K562 (cell line): ENCODE measurements at regions not wholly inside any gene's neighbourhood (a gene's known extent, or its start where the extent isn't known, plus 50 kb on each side); places are given as distances from the start of the nearest gene placed in this dataset.

Experiments
- ATAC-seq: fragments of 200-7000 bp; cut with Tn5 transposase; 3 replicates; pipeline ENCODE4 v1.9.1; 2020; ENCODE audit warnings: moderate library complexity
- BruUV-seq: library from RNA; stranded (reverse); fragments of 400-500 nt; replicated peaks from 2 replicates; lab custom pipeline; 2021; lab: Mats Ljungman, UMichigan
- CTCF ChIA-PET: fragments of 300-600 bp; formaldehyde crosslinking; extraction: SDS; loops from one replicate; lab custom pipeline; 2021; ENCODE audit warnings: low intra/inter-chr PET ratio; lab: Yijun Ruan, JAX
- POLR2A ChIA-PET: fragments of 300-600, 350-650 bp; sonication (Branson Sonifier 250); formaldehyde crosslinking; extraction: SDS; loops from one replicate; lab custom pipeline; 2021; ENCODE audit warnings: antibody characterized with exemption, inconsistent platforms; lab: Yijun Ruan, JAX
- DNase-seq, 4 experiments: peaks; one replicate each; pipeline versions ENCODE4 v3.0.0 to v3.0.0-alpha.2; 2011 to 2018; ENCODE audit warnings: low spot score in 3 of 4, mixed read lengths in 3 of 4; ENCODE audit errors: extremely low read depth in 1 of 4
- FAIRE-seq: peaks from 2 replicates; lab custom pipeline; 2011; peaks lifted over from hg19 to GRCh38; lab: Jason Lieb, UNC
- H2AFZ ChIP-seq: 2 replicates; pipeline ENCODE4 v1.6.0; 2011; ENCODE audit warnings: low read depth, low read length, control low read depth, inconsistent platforms
- H3K27ac ChIP-seq: fragments of 200-600 bp; 3 replicates; pipeline ENCODE4 v1.8.0; 2011; ENCODE audit warnings: low read depth, mild to moderate bottlenecking, control low read depth, inconsistent platforms, low read length, moderate library complexity, mixed read lengths; ENCODE audit errors: extremely low read depth
- H3K27me3 ChIP-seq, 2 experiments: fragments of 300-600 bp in 1 of 2; 2 replicates in 1 of 2; 3 replicates in 1 of 2; pipeline versions ENCODE4 v1.6.0 to v1.8.0; 2011; ENCODE audit warnings: inconsistent platforms in 2 of 2, low read length in 2 of 2, mild to moderate bottlenecking in 1 of 2, mixed read lengths in 1 of 2, moderate library complexity in 1 of 2; ENCODE audit not compliant: control insufficient read depth in 2 of 2, insufficient read depth in 2 of 2
- H3K36me3 ChIP-seq: fragments of 300-600 bp; 3 replicates; pipeline ENCODE4 v1.8.0; 2011; ENCODE audit warnings: mild to moderate bottlenecking, low read length, inconsistent platforms; ENCODE audit not compliant: control insufficient read depth, insufficient read depth
- H3K4me1 ChIP-seq, 2 experiments: fragments of 200-600 bp in 1 of 2; replicated peaks in 1 of 2; 2 replicates in 1 of 2; 3 replicates in 1 of 2; pipeline versions ENCODE4 v1.5.1 to v1.8.0; 2011; ENCODE audit warnings: inconsistent platforms in 2 of 2, low read length in 2 of 2, mild to moderate bottlenecking in 1 of 2, mixed read lengths in 1 of 2, moderate library complexity in 1 of 2; ENCODE audit not compliant: control insufficient read depth in 2 of 2, insufficient read depth in 2 of 2
- H3K4me2 ChIP-seq: 2 replicates; pipeline ENCODE4 v1.6.1; 2011; ENCODE audit warnings: low read length, control low read depth, inconsistent platforms, mixed read lengths; ENCODE audit not compliant: insufficient read depth
- H3K4me3 ChIP-seq: fragments of 200-600 bp; sonication (generic), shearing (Covaris generic); 2 replicates; pipeline ENCODE4 v1.5.1; 2016; ENCODE audit warnings: control low read depth, inconsistent platforms
- H3K79me2 ChIP-seq: fragments of 200-600 bp; 3 replicates; pipeline ENCODE4 v1.8.0; 2011; ENCODE audit warnings: low read length, inconsistent platforms; ENCODE audit not compliant: control insufficient read depth, insufficient read depth
- H3K9ac ChIP-seq, 2 experiments: 2 replicates each; pipeline versions ENCODE4 v1.6.0 to v1.6.1; 2011; ENCODE audit warnings: low read depth in 2 of 2, low read length in 2 of 2, control low read depth in 1 of 2, inconsistent platforms in 1 of 2, mild to moderate bottlenecking in 1 of 2, mixed read lengths in 1 of 2; ENCODE audit not compliant: insufficient read depth in 1 of 2
- H3K9me1 ChIP-seq: one replicate; pipeline ENCODE4 v1.6.0; 2011; ENCODE audit warnings: inconsistent platforms, mild to moderate bottlenecking, low read length, moderate library complexity; ENCODE audit not compliant: control insufficient read depth, insufficient read depth
- H3K9me3 ChIP-seq: replicated peaks from 2 replicates; pipeline ENCODE4 v1.5.1; 2011; ENCODE audit warnings: low read depth, low read length, inconsistent platforms; ENCODE audit not compliant: control insufficient read depth, insufficient read depth
- H4K20me1 ChIP-seq: replicated peaks from 2 replicates; pipeline ENCODE4 v1.6.1; 2011; ENCODE audit warnings: low read length, inconsistent platforms, mixed read lengths; ENCODE audit not compliant: control insufficient read depth, insufficient read depth
- PHF20 ChIP-seq: fragments of 450-650 bp; IDR thresholded peaks from 2 replicates; pipeline ENCODE4 v1.6.1; 2018; ENCODE audit not compliant: partially characterized antibody
- SMARCB1 ChIP-seq: IDR thresholded peaks from 2 replicates; pipeline ENCODE4 v1.6.1; 2011; ENCODE audit warnings: improper control_type of control experiment, low read depth; ENCODE audit not compliant: insufficient read length
- ZNF212 ChIP-seq: fragments of 450-650 bp; formaldehyde crosslinking; IDR thresholded peaks from 2 replicates; pipeline ENCODE4 v1.4.0; 2020; ENCODE audit warnings: mild to moderate bottlenecking
- ZNF717 ChIP-seq: fragments of 250-450 bp; sonication (Bioruptor Pico); IDR thresholded peaks from 2 replicates; pipeline ENCODE4 v1.5.0; 2021
- WGBS: fragments of 100-300 bp; shearing (Covaris generic); methylation state at CpG from one replicate; pipeline ENCODE4 v1.1.6; 2016; ENCODE audit warnings: low coverage, mixed read lengths; ENCODE audit not compliant: insufficient coverage; ENCODE audit errors: missing lambda C conversion rate; 5-methylcytosine and 5-hydroxymethylcytosine counted together
- in situ Hi-C: fragments of 300-500 bp; cut with MboI; formaldehyde crosslinking; loops from 4 replicates; pipeline ENCODE4 v1.15.0; 2018; ENCODE audit warnings: inconsistent platforms, mixed read lengths
- intact Hi-C: fragments of 100-400 bp; cut with micrococcal nuclease; formaldehyde crosslinking; loops from 2 replicates; pipeline ENCODE4 v1.14.2; 2022
- TF ChIP-seq, protein P1 (sequence below): fragments of 450-650 bp; conservative IDR thresholded peaks from 2 replicates; pipeline ENCODE4 v1.6.1; 2016; ENCODE audit warnings: missing genetic modification characterization, low read depth, mild to moderate bottlenecking, control low read depth, missing compliant biosample characterization

DNA sequence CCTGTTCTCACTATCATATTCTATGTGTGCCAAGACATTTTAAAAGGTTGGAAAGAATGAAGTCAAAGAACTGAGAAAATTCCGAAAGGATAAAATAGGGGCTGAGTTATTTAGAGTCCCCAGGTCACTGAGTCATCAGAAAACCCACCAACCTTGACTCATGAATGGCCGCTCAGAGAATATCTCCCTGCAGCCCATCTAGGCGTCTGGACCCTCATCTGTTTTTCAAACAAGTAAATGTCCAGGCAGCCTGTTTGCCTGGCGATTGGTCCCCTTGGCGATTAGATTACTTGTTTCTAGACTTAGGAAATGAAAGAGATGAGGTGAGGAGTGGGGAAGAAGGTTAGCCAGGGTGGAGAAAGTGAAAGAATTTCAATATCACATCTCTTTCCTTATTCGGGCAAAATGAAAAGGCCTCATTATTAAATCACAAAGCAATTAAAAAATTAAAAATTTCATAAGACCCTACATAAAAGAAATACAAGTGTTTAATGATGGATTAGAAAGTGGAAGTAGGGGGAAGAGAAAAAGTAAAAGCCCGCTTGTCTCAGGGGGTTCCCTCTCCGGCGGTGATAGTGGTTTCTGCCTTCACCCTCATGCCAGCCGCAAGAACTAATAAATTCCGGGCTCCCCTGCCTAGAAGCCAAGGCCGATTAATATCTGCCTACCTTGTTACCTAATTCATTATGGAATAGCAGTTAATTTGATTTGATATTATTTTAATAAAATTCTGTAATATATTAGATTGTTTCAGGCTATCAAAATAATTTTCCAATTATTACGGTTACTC, 415.9 kb downstream of the BCL11B start:
- H3K4me2 ChIP-seq: no peak overlapping the region
- H3K4me3 ChIP-seq: no peak overlapping the region
- intact Hi-C loops (no loop called here), in situ Hi-C loops (no loop called here)
- no peaks in the 10 kb centered on the region for H3K9me3 ChIP-seq
- H3K79me2 ChIP-seq: no peaks in the 10 kb centered on the region
- no peak for DNase-seq
- ChIA-PET POLR2A (no interaction called here), CTCF (no interaction called here)
- ATAC-seq: no peak
- H3K9ac ChIP-seq: no peak overlapping the region
- FAIRE-seq: no peak
- no peaks in the 10 kb centered on the region for H4K20me1 ChIP-seq
- H3K9me1 ChIP-seq: no peaks in the 10 kb centered on the region
- H3K27ac ChIP-seq: no peak overlapping the region
- WGBS: 0% methylated on average over 12 of the region's 13 CpGs
- TF ChIP-seq ZNF212 (CRISPR knock-in tag): no peak
- no peak for TF ChIP-seq SMARCB1
- no peak for TF ChIP-seq PHF20
- TF ChIP-seq, protein P1, sequence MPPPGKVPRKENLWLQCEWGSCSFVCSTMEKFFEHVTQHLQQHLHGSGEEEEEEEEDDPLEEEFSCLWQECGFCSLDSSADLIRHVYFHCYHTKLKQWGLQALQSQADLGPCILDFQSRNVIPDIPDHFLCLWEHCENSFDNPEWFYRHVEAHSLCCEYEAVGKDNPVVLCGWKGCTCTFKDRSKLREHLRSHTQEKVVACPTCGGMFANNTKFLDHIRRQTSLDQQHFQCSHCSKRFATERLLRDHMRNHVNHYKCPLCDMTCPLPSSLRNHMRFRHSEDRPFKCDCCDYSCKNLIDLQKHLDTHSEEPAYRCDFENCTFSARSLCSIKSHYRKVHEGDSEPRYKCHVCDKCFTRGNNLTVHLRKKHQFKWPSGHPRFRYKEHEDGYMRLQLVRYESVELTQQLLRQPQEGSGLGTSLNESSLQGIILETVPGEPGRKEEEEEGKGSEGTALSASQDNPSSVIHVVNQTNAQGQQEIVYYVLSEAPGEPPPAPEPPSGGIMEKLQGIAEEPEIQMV: no peak
- TF ChIP-seq ZNF717: no peak
- no peak overlapping the region for H2AFZ ChIP-seq
- H3K36me3 ChIP-seq: no peaks in the 10 kb centered on the region
- H3K27me3 ChIP-seq: no peaks in the 10 kb centered on the region
- H3K4me1 ChIP-seq: no peaks in the 10 kb centered on the region
- BruUV-seq: no TSS peak
